Endothelial cell of umbilical vein (primary cell): ENCODE measurements at regions not wholly inside any gene's neighbourhood (a gene's known extent, or its start where the extent isn't known, plus 50 kb on each side); places are given as distances from the start of the nearest gene placed in this dataset.

Experiments
- BruUV-seq: library from RNA; stranded (reverse); fragments of 400-500 nt; replicated peaks from 2 replicates; lab custom pipeline; 2021; lab: Mats Ljungman, UMichigan
- CTCF ChIA-PET: fragments of 300-600, 350-600 bp; sonication (Branson Sonifier 250); formaldehyde crosslinking; loops from one replicate; lab custom pipeline; 2021; ENCODE audit warnings: antibody characterized with exemption, inconsistent platforms; lab: Charles Lee
- POLR2A ChIA-PET: fragments of 300-600, 350-600 bp; sonication (Branson Sonifier 250); formaldehyde crosslinking; loops from one replicate; lab custom pipeline; 2021; ENCODE audit warnings: antibody characterized with exemption, inconsistent platforms; lab: Charles Lee
- DNase-seq: peaks from one replicate; pipeline ENCODE4 v3.0.0-alpha.2; 2011; ENCODE audit warnings: low read depth, low spot score
- FAIRE-seq: peaks from 2 replicates; lab custom pipeline; 2011; peaks lifted over from hg19 to GRCh38; lab: Jason Lieb, UNC
- H2AFZ ChIP-seq: 2 replicates; pipeline ENCODE4 v1.6.0; 2012; ENCODE audit warnings: low read depth, low read length, control low read depth, inconsistent platforms
- H3K27ac ChIP-seq: 2 replicates; pipeline ENCODE4 v1.5.1; 2011; ENCODE audit warnings: low read depth, mild to moderate bottlenecking, control low read depth, low read length, moderate library complexity; ENCODE audit not compliant: insufficient read depth
- H3K27me3 ChIP-seq, 2 experiments: 2 replicates each; pipeline versions ENCODE4 v1.6.0 to v1.6.1; 2011; ENCODE audit warnings: low read length in 2 of 2, mixed read lengths in 1 of 2; ENCODE audit not compliant: control insufficient read depth in 2 of 2, insufficient read depth in 2 of 2
- H3K36me3 ChIP-seq, 2 experiments: 2 replicates in 1 of 2; 3 replicates in 1 of 2; pipeline ENCODE4 v1.5.1; 2011; ENCODE audit warnings: low read length in 2 of 2, mild to moderate bottlenecking in 1 of 2, moderate library complexity in 1 of 2; ENCODE audit not compliant: control insufficient read depth in 2 of 2, insufficient read depth in 2 of 2; ENCODE audit errors: extremely low read depth in 1 of 2
- H3K4me1 ChIP-seq: 3 replicates; pipeline ENCODE4 v1.5.1; 2011; ENCODE audit warnings: mild to moderate bottlenecking, low read length; ENCODE audit not compliant: control insufficient read depth, insufficient read depth; ENCODE audit errors: extremely low read depth
- H3K4me2 ChIP-seq: 2 replicates; pipeline ENCODE4 v1.6.1; 2011; ENCODE audit warnings: low read length, control low read depth, mixed read lengths; ENCODE audit not compliant: insufficient read depth
- H3K4me3 ChIP-seq, 3 experiments: fragments of 200-600 bp in 1 of 3; sonication (generic), shearing (Covaris generic) in 1 of 3; replicated peaks in 1 of 3; 2 replicates each; pipeline ENCODE4 v1.5.1; 2011 to 2016; ENCODE audit warnings: control low read depth in 3 of 3, low read length in 3 of 3, mild to moderate bottlenecking in 2 of 3, inconsistent platforms in 1 of 3, low read depth in 1 of 3, moderate library complexity in 1 of 3; ENCODE audit not compliant: insufficient read depth in 1 of 3
- H3K79me2 ChIP-seq: 2 replicates; pipeline ENCODE4 v1.6.0; 2012; ENCODE audit warnings: low read length, inconsistent platforms; ENCODE audit not compliant: control insufficient read depth, insufficient read depth
- H3K9ac ChIP-seq: replicated peaks from 2 replicates; pipeline ENCODE3; 2011; ENCODE audit warnings: low read length, control low read depth; ENCODE audit not compliant: insufficient read depth; ENCODE audit errors: extremely low read depth
- H3K9me1 ChIP-seq: replicated peaks from 3 replicates; pipeline ENCODE4 v1.6.0; 2011; ENCODE audit warnings: mild to moderate bottlenecking, low read length; ENCODE audit not compliant: control insufficient read depth, insufficient read depth; ENCODE audit errors: extremely low read depth
- H3K9me3 ChIP-seq: replicated peaks from 2 replicates; pipeline ENCODE4 v1.5.1; 2012; ENCODE audit warnings: low read length, inconsistent platforms; ENCODE audit not compliant: control insufficient read depth, insufficient read depth
- H4K20me1 ChIP-seq: replicated peaks from 2 replicates; pipeline ENCODE3; 2011; ENCODE audit warnings: mild to moderate bottlenecking, low read length; ENCODE audit not compliant: control insufficient read depth, insufficient read depth; ENCODE audit errors: extremely low read depth
- EZH2 ChIP-seq: IDR thresholded peaks from 2 replicates; pipeline ENCODE4 v1.6.1; 2012; ENCODE audit warnings: borderline replicate concordance, low read depth, mild to moderate bottlenecking, moderate library complexity, low read length, inconsistent platforms; ENCODE audit not compliant: severe bottlenecking
- GATA2 ChIP-seq: IDR thresholded peaks from 2 replicates; pipeline ENCODE4 v1.7.0; 2011; ENCODE audit warnings: low read depth, mild to moderate bottlenecking, moderate library complexity, mixed read lengths, low read length; ENCODE audit not compliant: insufficient read length, insufficient read depth
- JUN ChIP-seq: IDR thresholded peaks from 2 replicates; pipeline ENCODE4 v1.6.1; 2011; ENCODE audit warnings: borderline replicate concordance, low read depth; ENCODE audit not compliant: insufficient read length, insufficient read depth
- POLR2A ChIP-seq: IDR thresholded peaks from 2 replicates; pipeline ENCODE4 v1.6.1; 2012; ENCODE audit warnings: low read depth, mild to moderate bottlenecking, control low read depth, low read length
- POLR2AphosphoS5 ChIP-seq: IDR thresholded peaks from 2 replicates; pipeline ENCODE4 v1.6.1; 2012; ENCODE audit warnings: low read depth, mild to moderate bottlenecking, control low read depth, low read length, moderate library complexity; ENCODE audit not compliant: insufficient read depth
- dilution Hi-C: fragments of 300-500 bp; cut with MboI; formaldehyde crosslinking; loops from one replicate; pipeline ENCODE4 v1.15.0; 2019; ENCODE audit warnings: low sequenced_read_pairs; ENCODE audit not compliant: extremely low pct_ligation_motif_present
- intact Hi-C: fragments of 100-400 bp; cut with micrococcal nuclease; formaldehyde crosslinking; loops from one replicate; pipeline ENCODE4 v1.10.0; 2022
- TF ChIP-seq, protein P1 (sequence below): IDR thresholded peaks from 2 replicates; pipeline ENCODE4 v1.6.1; 2011; ENCODE audit not compliant: insufficient read depth, insufficient read length
- TF ChIP-seq, protein P2 (sequence below), 2 donors: IDR thresholded peaks; 1 replicate in 1 of 2; 2 replicates in 1 of 2; pipeline ENCODE4 v1.5.1; 2011; ENCODE audit warnings: low read length in 2 of 2, mild to moderate bottlenecking in 2 of 2, moderate library complexity in 2 of 2, control low read depth in 1 of 2, inconsistent platforms in 1 of 2, low read depth in 1 of 2; ENCODE audit not compliant: insufficient read depth in 1 of 2; ENCODE audit errors: extremely low read depth in 1 of 2

DNA sequence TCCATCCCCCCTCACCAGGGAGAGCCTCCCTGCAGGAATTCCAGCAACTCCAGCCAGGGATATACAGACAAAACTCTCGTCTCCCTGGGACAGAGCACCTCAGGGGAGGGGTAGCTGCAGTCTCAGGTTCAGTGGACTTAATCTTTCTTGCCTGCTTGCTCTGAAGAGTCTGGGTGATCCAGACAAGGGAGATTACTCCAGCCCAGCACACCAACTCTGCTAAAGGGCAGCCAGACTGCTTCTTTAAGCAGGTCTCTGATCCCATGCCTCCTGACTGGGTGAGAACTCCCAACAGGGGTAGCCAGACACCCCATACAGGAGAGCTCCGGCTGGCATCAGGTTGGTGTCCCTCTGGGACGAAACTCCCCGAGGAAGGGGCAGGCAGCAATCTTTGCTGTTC is 888.7 kb downstream of the RAB28 start:
- Histone ChIP-seq H3K27me3 (no peaks in the 10 kb centered on the region), H2AFZ (no peak overlapping the region), H3K79me2 (no peaks in the 10 kb centered on the region), H4K20me1 (no peaks in the 10 kb centered on the region), H3K4me3 (no peak overlapping the region), H3K27ac (no peak overlapping the region), H3K9me1 (no peaks in the 10 kb centered on the region), H3K9ac (no peak overlapping the region), H3K36me3 (no peaks in the 10 kb centered on the region), H3K4me2 (no peak overlapping the region), H3K9me3 (peaks cover 2% of the 10 kb centered on the region), H3K4me1 (no peaks in the 10 kb centered on the region)
- dilution Hi-C loops (no loop called here), intact Hi-C loops (no loop called here)
- TF ChIP-seq JUN = no peak
- no peak for TF ChIP-seq POLR2A
- ChIA-PET POLR2A (no interaction called here), CTCF (no interaction called here)
- no peak for DNase-seq
- no TSS peak for BruUV-seq
- FAIRE-seq = no peak

DNA sequence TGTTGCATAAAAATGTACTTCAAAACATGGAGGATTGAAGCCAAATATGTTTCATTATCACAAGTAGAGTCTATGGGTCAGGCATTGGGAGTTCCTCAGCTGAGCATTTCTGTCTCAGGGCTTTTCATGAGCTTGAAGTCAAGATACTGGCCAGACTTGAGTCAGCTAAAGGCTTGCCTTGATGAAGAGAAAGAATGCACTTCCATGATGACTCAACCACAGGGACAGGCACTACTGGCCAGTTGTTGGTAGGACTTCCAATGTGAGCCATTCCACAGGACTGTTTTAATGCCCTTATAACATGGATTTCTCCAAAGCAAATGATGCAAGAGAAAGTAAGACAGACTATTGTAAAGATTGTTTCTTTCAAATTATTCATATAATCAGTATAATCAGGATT is 895.6 kb downstream of the RAB28 start:
- DNase-seq (no peak), FAIRE-seq (no peak)
- Histone ChIP-seq H3K27me3 (no peaks in the 10 kb centered on the region), H3K9me3 (no peaks in the 10 kb centered on the region), H3K4me3 (no peak overlapping the region), H3K9ac (no peak overlapping the region), H4K20me1 (no peaks in the 10 kb centered on the region), H2AFZ (no peak overlapping the region), H3K79me2 (no peaks in the 10 kb centered on the region), H3K4me2 (no peak overlapping the region), H3K36me3 (no peaks in the 10 kb centered on the region), H3K27ac (no peak overlapping the region), H3K4me1 (no peaks in the 10 kb centered on the region), H3K9me1 (no peaks in the 10 kb centered on the region)
- TF ChIP-seq EZH2 (no peak), POLR2AphosphoS5 (no peak), GATA2 (no peak), POLR2A (no peak)
- TF ChIP-seq, protein P1, sequence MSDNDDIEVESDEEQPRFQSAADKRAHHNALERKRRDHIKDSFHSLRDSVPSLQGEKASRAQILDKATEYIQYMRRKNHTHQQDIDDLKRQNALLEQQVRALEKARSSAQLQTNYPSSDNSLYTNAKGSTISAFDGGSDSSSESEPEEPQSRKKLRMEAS = no peak
- TF ChIP-seq, protein P2, sequence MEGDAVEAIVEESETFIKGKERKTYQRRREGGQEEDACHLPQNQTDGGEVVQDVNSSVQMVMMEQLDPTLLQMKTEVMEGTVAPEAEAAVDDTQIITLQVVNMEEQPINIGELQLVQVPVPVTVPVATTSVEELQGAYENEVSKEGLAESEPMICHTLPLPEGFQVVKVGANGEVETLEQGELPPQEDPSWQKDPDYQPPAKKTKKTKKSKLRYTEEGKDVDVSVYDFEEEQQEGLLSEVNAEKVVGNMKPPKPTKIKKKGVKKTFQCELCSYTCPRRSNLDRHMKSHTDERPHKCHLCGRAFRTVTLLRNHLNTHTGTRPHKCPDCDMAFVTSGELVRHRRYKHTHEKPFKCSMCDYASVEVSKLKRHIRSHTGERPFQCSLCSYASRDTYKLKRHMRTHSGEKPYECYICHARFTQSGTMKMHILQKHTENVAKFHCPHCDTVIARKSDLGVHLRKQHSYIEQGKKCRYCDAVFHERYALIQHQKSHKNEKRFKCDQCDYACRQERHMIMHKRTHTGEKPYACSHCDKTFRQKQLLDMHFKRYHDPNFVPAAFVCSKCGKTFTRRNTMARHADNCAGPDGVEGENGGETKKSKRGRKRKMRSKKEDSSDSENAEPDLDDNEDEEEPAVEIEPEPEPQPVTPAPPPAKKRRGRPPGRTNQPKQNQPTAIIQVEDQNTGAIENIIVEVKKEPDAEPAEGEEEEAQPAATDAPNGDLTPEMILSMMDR (IDR thresholded peaks at IDR 0.05; ENCODE audit: extremely low read depth in 1 of 2, insufficient read depth in 1 of 2, low read depth in 1 of 2, low read length in 2 of 2) = no peak
- dilution Hi-C loops (no loop called here), intact Hi-C loops (no loop called here)
- no TSS peak for BruUV-seq
- CTCF ChIA-PET = no interaction called here
- POLR2A ChIA-PET = no interaction called here
